Smooth muscle cell (in vitro differentiated cells): ENCODE measurements at regions not wholly inside any gene's neighbourhood (a gene's known extent, or its start where the extent isn't known, plus 50 kb on each side); places are given as distances from the start of the nearest gene placed in this dataset.

Source experiments
- DNase-seq: peaks from one replicate; lab custom pipeline; 2025; ENCODE audit not compliant: unreplicated experiment; lab: John Stamatoyannopoulos, UW
- H2AFZ ChIP-seq: fragments of 200-600 bp; sonication (generic); 2 replicates; pipeline ENCODE4 v1.6.0; 2016; ENCODE audit warnings: antibody characterized with exemption, low read depth, mild to moderate bottlenecking
- H3F3A ChIP-seq: fragments of 200-600 bp; sonication (generic); 2 replicates; pipeline ENCODE4 v1.6.0; 2017; ENCODE audit warnings: antibody characterized with exemption, low read depth
- H3K27ac ChIP-seq: fragments of 200-600 bp; sonication (generic); 2 replicates; pipeline ENCODE4 v1.5.1; 2016; ENCODE audit warnings: low read depth, mild to moderate bottlenecking
- H3K27me3 ChIP-seq: fragments of 200-600 bp; sonication (generic); 2 replicates; pipeline ENCODE4 v1.6.1; 2016; ENCODE audit warnings: low read depth, mild to moderate bottlenecking
- H3K36me3 ChIP-seq: fragments of 200-600 bp; sonication (generic); 2 replicates; pipeline ENCODE4 v1.5.1; 2016; ENCODE audit warnings: low read depth
- H3K4me1 ChIP-seq: fragments of 200-600 bp; sonication (generic); 2 replicates; pipeline ENCODE4 v1.5.1; 2016; ENCODE audit warnings: low read depth
- H3K4me2 ChIP-seq: fragments of 200-600 bp; sonication (generic); 2 replicates; pipeline ENCODE4 v1.6.0; 2016; ENCODE audit warnings: mild to moderate bottlenecking
- H3K4me3 ChIP-seq: fragments of 200-600 bp; sonication (generic); 2 replicates; pipeline ENCODE4 v1.5.1; 2016; ENCODE audit warnings: mild to moderate bottlenecking
- H3K79me2 ChIP-seq: fragments of 200-600 bp; sonication (generic); 2 replicates; pipeline ENCODE4 v1.6.0; 2016; ENCODE audit warnings: low read depth, mild to moderate bottlenecking
- H3K9ac ChIP-seq: fragments of 200-600 bp; sonication (generic); 2 replicates; pipeline ENCODE4 v1.6.0; 2016; ENCODE audit warnings: low read depth
- H3K9me3 ChIP-seq: fragments of 200-600 bp; sonication (generic); replicated peaks from 2 replicates; pipeline ENCODE4 v1.5.1; 2016; ENCODE audit warnings: low read depth
- H4K20me1 ChIP-seq: fragments of 200-600 bp; sonication (generic); 2 replicates; pipeline ENCODE4 v1.6.0; 2016; ENCODE audit warnings: low read depth
- CTCF ChIP-seq: fragments of 200-600 bp; sonication (generic); IDR thresholded peaks from 2 replicates; pipeline ENCODE4 v1.5.1; 2017; ENCODE audit warnings: borderline replicate concordance, mild to moderate bottlenecking, antibody characterized with exemption; ENCODE audit not compliant: insufficient read depth, poor library complexity, severe bottlenecking
- WGBS: methylation state at CpG from one replicate; pipeline ENCODE4 v1.1.7; 2016; ENCODE audit warnings: low lambda C conversion rate; 5-methylcytosine and 5-hydroxymethylcytosine counted together

DNA sequence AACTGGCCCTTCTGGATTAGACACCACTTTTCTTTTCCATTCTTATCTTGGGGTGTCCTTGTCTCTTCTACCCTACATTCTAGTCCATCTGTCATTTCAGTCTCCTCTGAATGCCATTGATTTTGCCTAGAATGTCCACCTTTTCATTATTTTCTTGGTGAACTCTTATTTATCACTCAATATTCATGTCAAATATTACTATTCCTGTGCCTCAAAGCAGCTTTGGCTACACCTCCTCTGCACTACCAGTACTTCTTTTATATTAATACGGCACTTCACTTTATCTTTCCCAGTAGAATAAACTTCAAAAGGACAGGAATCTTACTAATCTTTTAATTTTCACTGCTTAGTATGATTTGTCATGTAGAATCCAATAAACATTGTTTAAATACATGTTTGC lies 186.4 kb upstream of the DPYD start:
- peaks cover 11% of the 10 kb centered on the region for H3K9me3 ChIP-seq
- TF ChIP-seq CTCF: no peak

DNA sequence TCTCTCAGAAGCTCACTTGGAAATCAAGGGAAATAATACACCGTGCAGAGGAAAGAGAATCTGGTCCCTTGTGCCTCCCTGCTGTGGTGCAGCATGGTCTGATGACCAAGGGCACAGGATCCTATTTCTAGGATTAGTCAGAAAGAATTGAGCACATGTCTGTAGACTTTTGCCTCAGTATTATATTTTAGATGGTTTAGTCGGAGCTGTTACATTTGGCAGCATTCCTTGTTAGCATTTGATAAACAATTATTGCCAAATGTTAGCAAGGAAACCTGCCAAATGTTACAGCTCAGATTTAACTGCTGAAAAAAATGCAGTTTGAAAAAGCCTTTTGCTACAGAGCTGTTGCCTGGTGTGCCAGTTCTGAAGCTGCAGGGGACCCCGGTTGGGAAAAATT lies 183.5 kb upstream of the DPYD start:
- Histone ChIP-seq H3K9ac (no peak overlapping the region), H3K4me3 (no peak overlapping the region), H3K4me1 (no peaks in the 10 kb centered on the region), H3F3A (no peaks in the 10 kb centered on the region), H3K36me3 (peaks cover 12% of the 10 kb centered on the region), H3K27me3 (no peaks in the 10 kb centered on the region), H3K27ac (no peak overlapping the region), H2AFZ (no peak overlapping the region), H3K9me3 (peaks cover 11% of the 10 kb centered on the region), H4K20me1 (no peaks in the 10 kb centered on the region), H3K4me2 (no peak overlapping the region), H3K79me2 (no peaks in the 10 kb centered on the region)
- WGBS: 89% methylated on average over 3 of the region's 3 CpGs
- no peak for DNase-seq
- no peak for TF ChIP-seq CTCF

More for the DNA sequence above, 186.4 kb upstream of the DPYD start:
- WGBS: 100% methylated on average over 1 of the region's 1 CpG
- no peaks in the 10 kb centered on the region for H4K20me1 ChIP-seq
- no peak overlapping the region for H3K4me2 ChIP-seq
- H3K27me3 ChIP-seq: no peaks in the 10 kb centered on the region
- no peak overlapping the region for H3K4me3 ChIP-seq
- H3K9ac ChIP-seq: no peak overlapping the region
- H3K36me3 ChIP-seq: peaks cover 12% of the 10 kb centered on the region
- DNase-seq: no peak
- no peak overlapping the region for H2AFZ ChIP-seq
- no peaks in the 10 kb centered on the region for H3K79me2 ChIP-seq
- no peaks in the 10 kb centered on the region for H3K4me1 ChIP-seq
- H3F3A ChIP-seq: no peaks in the 10 kb centered on the region
- H3K27ac ChIP-seq: no peak overlapping the region

DNA sequence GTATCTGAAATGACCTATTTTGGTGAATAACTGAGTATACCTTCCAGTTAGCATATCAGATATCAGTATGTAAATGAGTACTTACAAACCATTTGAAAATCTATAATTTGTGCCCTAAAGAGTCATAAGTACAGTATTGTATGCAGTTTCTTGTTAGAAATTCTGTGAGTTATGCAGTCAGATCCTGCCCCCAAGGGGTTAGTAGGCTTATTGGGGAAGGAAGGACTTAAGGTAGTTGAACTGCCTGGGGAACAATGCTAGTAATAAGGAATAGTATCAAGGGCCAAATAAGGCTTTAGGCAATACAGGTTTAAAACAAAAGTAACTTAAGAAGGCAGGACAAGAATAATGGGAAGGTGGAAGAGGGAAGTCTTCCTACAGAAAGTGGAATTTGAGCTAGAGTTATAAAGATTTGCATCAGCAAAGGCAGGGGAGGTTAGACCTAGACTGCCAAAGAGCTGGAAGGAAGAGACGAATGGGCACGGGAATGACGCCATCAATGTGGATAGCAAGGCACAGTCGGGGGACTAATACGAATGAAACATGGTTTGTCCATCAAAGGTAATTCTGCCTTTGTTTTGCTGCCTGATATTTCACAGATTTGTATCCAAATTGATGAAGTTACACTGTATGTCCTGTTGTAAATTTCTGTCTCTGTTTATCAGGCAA lies 182.9 kb upstream of the DPYD start:
- no peak overlapping the region for H3K27ac ChIP-seq
- no peak overlapping the region for H3K4me2 ChIP-seq
- H3K4me3 ChIP-seq: no peak overlapping the region

More for the DNA sequence above, 182.9 kb upstream of the DPYD start:
- H2AFZ ChIP-seq: no peak overlapping the region
- no peak for TF ChIP-seq CTCF
- H3K27me3 ChIP-seq: no peaks in the 10 kb centered on the region
- H3K9ac ChIP-seq: no peak overlapping the region
- H4K20me1 ChIP-seq: no peaks in the 10 kb centered on the region
- peaks cover 11% of the 10 kb centered on the region for H3K9me3 ChIP-seq
- no peaks in the 10 kb centered on the region for H3K4me1 ChIP-seq
- DNase-seq: no peak
- H3K79me2 ChIP-seq: no peaks in the 10 kb centered on the region
- peaks cover 12% of the 10 kb centered on the region for H3K36me3 ChIP-seq
- no peaks in the 10 kb centered on the region for H3F3A ChIP-seq
- 51% methylated on average over 5 of the region's 5 CpGs for WGBS
